T1000 (cell line): ENCODE measurements at regions not wholly inside any gene's neighbourhood (a gene's known extent, or its start where the extent isn't known, plus 50 kb on each side); places are given as distances from the start of the nearest gene placed in this dataset.
"Not testable (repeated sequence)": the region's sequence is repeated elsewhere in the genome, so short reads cannot be mapped to it uniquely, and the experiment has no call there.

Experiments
- DNase-seq: peaks from one replicate; lab custom pipeline; 2025; ENCODE audit warnings: mixed read lengths; lab: John Stamatoyannopoulos, UW

DNA sequence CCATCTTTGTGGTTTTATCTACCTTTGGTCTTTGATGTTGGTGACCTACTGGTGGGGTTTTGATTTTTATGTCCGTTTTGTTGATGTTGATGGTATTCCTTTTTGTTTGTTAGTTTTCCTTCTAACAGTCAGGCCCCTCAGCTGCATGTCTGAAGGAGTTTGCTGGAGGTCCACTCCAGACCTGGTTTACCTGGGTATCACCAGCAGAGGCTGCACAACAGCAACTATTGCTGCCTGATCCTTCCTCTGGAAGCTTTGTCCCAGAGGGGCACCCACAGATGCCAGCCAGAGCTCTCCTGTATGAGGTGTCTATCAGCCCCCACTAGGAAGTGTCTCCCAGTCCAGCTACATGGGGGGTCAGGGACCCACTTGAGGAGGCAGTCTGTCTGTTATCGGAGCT, 199.3 kb upstream of the WDFY3 start:
- no peak for DNase-seq

DNA sequence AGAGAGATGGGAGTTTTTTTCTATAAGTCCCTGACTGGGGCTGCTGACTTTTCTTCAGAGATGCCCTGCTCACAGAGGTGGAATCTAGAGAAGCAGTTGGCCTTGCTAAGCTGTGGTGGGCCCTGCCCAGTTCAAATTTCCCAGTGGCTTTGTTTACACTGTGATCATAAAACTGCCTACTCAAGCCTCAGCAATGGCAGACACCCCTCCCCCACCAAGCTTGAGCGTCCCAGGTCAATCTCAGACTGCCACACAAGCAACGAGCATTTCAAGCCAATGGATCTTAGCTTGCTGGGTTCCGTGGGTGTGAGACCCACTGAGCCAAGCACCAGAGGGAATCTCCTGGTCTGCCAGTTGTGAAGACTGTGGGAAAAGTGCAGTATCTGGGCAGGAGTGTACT, 199.8 kb upstream of the WDFY3 start:
- no peak for DNase-seq

DNA sequence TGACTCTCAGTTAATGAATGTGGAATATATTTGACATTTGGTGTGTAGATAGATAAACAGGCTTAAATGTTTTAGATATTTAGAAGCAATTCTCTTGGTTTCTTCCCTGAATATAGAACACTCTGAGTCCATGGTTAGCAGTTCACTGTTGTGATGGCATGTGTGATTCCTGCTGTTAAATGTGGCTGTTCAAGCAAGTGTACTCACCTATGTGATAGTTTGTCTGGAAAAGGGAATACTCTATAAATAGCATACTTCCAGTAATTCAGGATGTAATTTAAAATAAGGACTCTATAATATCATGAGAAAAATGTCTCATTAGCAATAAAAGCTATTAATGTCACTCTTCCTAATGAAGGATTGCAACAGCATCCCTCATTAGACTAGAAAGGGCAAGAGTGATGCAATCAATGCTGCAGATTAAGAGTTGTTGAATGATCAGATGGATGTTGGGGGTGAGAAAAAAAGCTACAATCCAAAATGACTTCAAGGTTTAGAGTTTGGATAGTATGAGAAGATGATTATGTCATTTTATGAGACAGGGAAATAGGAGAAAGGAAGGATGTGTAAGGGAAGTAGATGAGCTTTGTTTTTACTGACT, 201.8 kb upstream of the WDFY3 start:
- no peak for DNase-seq

DNA sequence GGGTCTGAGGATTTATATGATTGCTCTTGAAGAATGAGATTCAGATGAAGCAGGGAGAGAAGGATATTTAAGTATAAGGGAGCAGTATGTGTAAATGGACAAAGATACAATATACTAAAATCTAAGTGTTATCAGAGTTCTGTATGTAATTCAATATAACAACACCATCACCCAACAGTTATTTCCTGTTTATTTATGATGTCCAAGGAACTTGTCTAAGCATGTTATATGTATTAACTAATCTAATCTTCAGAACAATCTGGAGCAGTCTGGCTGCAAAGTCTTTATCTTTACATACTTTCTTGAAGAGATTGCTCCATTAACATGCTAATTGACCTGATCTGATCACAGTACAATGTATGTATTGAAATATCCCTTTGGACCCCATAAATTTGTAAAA, 203.8 kb upstream of the WDFY3 start:
- no peak for DNase-seq

DNA sequence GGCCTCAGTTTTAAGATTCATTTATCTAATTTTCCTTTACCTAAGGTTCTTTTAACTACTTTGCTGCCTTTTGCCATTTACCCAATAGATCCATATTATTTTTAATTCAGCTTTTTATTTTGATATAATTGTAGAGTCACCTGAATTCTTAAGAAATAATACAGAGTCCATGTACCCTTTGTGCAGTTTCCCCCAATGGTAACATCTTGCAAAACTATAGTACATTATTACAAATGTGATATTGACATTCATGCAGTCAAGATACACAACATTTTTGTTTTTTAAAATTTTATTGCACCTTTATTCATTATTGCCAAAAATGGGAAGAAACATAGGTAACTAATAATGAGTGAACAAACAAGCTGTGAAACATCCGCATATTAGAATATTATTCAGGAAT, 208.7 kb upstream of the WDFY3 start:
- DNase-seq: no peak

DNA sequence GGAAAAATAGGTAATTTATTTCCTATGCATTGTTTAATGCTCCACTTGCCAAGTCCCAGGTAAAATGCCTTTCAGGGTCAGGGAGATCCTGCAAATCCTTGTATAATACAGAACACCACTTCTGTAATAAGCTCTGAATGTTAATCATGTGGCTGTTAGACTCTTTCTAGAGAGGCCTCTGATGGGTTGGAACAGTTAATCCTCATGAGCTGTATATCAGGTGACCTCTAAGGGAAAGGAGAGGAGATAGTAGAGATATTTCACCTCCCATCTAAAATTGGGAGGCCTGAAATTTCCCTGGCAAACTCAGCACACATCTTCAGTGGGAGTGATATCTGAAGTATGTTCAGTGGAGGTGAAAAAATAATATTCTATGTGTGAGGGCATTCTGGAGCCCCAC, 210.6 kb upstream of the WDFY3 start:
- no peak for DNase-seq

DNA sequence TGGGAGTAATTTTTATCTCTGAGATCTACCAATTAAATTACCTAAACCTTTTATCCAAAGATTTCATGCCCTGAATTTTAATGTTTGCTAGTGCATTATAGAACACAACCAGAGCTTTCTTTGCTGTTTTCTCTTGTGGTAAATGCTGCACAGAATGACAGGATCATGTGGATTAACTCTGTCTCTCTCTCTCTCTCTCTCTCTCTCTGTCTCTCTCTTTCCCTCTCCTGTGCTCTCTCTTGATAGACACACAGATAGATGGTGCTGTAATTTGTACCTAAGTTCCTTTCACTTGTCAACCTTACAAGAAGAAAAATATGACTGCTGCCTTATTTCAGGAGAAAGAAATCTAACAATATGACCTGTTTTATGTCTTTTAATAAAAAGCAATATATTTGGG, 211.2 kb upstream of the WDFY3 start:
- no peak for DNase-seq

DNA sequence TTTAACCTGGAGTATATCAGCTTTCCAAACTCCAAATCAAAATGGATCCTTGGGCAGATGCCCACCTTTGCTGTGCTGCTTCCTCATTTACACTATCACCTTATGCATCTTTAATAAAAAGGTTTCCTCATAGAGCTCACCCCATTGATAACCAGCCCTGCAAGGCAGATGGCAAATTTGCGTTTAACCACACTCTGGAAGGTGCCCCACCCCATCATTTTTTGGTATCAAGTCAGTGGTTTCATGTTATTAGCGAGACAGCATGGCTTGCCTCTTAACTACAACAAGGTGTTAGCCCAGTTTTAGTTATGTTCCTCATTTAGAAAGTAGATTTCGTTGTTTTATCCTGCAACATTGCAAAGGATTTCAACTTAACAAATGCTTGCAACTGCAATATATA, 214.0 kb upstream of the WDFY3 start:
- DNase-seq: no peak

DNA sequence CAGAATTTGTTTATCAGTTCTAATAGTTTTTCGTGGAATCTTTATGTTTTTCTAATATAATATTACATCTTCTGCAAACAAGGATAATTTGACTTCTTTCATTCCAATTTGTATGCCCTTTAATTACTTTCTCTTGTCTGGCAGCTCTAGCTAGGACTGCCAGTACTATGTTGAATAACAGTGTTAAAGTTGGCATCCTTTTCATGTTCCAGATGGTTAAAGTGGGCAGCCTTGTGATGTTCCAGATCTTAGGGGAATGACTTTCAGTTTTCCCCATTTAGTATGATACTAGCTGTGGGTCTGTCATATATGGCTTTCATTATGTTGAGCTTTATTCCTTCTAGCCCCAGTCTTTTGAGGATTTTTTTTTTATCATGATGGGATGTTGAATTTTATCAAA, 220.6 kb upstream of the WDFY3 start:
- no peak for DNase-seq

DNA sequence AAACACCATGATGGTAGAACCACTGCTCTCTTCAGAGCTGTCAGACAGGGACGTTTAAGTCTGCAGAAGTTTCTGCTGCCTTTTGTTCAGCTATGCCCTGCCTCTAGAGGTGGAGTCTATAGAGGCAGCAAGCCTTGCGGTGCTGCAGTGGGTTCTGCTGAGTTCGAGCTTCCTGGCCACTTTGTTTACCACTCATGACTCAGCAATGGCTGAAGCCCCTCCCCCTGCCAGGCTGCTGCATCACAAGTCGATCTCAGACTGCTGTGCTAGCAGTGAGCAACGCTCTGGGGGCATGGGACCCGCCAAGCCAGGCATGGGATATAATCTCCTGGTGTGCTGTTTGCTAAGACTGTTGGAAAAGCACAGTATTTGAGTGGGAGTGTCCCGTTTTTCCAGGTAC, 229.5 kb upstream of the WDFY3 start:
- not testable (repeated sequence) for DNase-seq

DNA sequence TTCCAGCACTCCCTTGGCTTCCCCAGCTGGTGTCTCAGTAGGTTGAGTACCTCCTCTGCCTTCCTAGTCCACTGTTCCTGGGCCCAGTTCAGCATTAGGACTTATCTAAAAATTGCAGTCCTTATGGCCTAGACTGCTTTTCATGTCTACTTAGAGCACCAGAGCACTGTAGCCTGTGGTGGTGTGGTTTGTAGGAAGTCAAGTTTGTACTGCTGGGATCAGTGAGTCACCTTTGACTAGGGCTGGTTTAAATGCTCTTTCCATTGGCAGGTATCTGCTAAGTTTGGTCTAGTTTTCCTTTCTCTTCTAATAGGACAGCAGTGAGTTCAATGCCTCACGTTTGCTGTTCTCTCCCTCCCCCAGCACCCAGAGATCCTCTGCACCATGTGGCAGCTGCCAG, 233.6 kb upstream of the WDFY3 start:
- no peak for DNase-seq

DNA sequence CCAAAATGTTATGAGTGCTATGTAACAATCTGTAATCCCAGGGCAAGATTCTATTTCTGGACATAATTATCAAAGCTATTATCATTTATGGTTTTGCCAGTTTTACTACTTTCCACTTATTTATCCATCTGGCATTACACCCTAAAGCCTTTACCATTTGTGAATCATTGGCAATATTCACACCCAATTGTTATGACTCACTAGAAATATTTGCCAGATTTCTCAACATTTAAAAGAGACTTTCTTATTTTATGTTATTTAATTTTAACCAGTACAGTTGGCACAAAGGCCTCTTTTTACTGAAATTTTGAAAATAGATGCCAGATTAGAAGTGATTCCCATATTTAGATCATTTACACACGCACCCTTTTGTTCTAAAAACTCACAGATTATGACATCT, 242.7 kb upstream of the WDFY3 start:
- DNase-seq: no peak

DNA sequence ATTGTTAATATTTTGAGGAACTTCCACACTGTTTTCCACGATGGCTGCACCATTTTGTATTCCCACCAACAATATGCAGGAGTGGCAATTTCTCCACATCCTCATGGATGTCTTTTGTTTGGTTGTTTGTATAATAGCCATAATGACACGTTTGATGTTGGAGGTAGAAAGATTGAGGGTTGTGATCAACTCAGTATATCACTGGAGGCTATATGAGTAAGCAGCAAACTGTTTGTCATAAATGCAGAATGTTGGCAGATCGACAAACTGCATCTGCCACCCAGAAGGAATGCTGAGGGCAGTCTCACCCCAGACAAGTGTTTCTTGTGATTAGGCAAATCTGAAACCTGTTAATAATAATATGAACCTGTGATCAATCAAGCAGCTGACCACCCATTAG, 243.9 kb upstream of the WDFY3 start:
- DNase-seq: no peak

DNA sequence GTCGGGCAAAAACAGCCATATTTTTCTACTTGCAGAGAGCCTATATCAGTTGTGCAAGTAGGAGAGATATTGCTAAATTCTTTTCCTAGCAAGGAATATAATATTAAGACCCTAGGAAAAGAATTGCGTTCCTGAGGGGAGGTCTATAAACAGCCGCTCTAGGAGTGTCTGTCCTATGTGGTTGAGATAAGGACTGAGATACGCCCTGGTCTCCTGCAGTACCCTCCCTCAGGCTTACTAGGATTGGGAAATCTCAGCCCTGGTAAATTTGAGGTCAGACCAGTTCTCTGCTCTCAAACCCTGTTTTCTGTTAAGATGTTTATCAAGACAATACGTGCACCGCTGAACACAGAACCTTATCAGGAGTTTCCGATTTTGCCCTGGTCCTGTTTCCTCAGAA, 250.1 kb upstream of the WDFY3 start:
- DNase-seq: not testable (repeated sequence)

DNA sequence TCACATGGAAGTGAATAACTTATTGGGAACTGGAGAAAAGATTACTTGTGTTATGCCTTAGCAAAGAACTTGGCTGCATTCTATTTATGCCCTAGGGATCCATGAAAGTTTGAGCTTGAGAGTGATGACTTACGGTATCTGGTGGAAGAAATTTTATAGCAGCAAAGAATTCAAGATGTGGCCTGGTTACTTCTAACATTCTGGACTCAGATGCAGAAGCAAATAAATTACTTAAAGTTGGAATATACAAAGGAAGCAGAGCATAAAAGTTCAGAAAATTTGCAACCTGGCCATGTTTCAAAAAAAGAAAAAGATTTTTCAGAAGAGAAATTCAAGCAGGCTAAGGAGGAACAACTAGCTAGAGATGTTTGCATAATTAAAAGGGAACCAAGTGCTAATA, 252.3 kb upstream of the WDFY3 start:
- no peak for DNase-seq

DNA sequence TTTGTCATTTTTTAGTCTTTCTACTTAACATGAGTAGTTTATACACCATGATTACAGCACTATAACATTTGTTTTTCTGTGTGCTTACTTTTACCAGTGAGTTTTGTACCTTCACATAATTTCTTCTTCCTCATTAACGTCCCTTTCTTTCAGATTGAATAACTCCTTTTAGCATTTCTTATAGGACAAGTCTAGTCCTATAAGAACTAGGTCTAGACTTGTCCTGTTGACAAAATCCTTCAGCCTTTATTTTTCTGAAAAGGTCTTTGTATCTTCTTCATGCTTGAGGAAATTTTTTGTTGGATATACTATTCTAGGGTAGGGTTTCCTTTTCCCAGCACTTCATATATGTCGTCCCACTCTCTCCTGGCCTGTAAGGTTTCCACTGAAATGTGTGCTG, 253.3 kb upstream of the ARHGAP24 start:
- DNase-seq: no peak

DNA sequence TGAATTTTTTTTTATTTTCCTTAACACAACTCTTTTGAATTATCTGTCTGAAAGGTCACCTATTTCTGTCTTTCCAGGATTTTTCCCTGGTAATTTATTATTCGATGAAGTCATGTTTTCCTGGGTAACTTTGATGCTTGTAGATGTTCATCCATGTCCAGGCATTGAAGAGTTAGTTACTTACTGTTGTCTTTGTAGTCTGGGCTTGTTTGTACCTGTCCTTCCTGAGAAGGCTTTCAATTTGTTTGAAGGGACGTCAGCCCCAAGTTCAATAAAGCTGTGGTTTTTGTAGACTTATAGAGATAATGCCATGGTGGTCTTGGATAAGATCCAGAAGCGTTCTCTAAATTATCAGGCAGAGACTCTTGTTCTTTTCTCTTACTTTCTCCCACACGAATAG, 252.4 kb upstream of the ARHGAP24 start:
- DNase-seq: no peak

DNA sequence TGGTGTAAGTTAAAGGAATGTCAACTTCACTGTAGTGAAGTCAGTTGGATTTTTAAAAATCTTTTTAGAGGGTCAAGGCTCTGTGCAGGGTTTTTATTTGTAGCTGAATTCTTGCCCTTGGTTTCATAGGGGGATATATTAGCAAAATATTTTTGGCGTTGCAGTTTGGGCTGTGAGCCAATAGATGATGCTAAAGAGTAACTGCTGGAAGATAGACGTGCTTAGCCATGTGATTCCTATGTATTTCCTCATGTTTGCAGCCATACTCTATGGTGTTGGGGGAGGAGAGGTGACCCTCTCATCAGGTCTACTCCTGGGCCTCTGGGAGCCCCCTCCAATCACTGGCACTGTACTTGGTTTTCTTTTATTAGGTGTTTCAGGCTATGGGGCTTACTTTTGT, 246.7 kb upstream of the ARHGAP24 start:
- DNase-seq: no peak

DNA sequence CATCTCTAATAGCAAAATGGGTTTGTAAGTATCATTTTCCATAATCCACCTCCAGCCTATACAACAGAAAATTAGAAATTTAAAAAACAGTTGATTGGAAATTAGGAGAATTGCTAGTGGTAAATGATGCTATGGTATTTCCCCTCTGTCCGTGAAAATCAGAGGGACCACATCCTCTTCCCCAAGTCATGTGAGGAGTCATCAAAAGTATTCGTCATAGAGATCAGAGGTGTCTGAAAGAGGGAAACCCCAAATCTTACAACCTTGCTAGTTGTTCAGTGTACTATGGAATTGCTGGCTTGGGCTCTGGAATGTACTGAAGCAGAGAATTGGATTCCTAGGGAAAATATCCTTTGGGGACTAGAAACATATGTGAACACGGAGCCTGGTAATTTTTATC, 241.4 kb upstream of the ARHGAP24 start:
- no peak for DNase-seq

DNA sequence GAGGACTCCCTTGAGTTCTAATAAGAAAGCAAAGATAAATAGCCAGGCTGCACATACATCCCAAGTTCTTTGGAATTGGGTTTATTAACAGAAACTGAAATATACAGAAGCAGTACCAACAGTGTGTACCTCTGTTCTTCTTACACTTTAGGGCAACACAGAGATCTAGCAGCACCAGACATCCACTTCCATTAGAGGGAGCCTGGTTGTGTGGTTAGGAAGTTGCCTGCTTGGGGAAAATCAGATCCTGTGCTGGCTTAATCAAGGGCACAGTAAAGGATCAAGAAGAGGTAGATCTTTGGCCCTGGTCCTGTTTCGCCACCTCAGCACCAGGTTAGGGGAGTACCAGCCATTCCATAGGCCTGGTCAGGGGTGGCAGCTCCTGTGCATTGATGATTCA, 231.1 kb upstream of the ARHGAP24 start:
- DNase-seq: no peak

DNA sequence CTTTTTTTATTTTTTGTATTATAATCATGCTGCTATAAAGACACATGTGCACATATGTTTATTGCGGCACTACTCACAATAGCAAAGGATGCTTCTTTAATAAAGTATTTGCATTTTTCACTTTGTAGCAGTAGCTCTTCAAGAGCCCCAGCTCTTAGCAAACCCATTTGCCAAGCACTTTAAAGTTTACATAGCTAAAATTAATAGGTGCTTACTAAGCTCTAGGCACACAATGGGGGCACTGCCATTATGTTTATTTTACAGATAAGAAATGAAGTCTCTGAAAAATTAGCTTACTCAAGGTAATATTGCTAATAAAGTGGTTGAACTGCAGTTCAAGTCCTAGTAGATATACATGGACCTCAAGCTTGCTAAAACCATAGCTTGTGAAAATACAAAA, 230.3 kb upstream of the ARHGAP24 start:
- no peak for DNase-seq

DNA sequence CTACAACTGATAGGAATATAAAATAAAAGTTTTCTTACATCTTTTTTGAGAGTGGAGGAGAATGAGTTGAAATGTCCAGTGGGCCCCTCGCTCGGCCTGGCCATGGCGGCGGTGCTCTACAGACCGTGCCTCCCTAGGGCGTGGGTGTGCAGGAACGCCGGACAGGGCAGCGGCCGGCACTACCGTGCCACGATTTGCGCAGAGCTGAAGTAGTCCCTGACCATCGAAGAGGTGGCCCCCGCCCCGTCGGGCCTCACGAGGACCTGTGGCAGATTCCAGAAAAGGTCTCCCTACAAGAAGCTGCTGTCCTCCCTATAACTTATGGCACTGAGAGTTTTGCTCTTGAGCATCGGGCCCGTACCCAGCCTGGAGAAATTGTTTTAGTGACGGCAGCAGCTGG, 228.9 kb upstream of the ARHGAP24 start:
- no peak for DNase-seq

DNA sequence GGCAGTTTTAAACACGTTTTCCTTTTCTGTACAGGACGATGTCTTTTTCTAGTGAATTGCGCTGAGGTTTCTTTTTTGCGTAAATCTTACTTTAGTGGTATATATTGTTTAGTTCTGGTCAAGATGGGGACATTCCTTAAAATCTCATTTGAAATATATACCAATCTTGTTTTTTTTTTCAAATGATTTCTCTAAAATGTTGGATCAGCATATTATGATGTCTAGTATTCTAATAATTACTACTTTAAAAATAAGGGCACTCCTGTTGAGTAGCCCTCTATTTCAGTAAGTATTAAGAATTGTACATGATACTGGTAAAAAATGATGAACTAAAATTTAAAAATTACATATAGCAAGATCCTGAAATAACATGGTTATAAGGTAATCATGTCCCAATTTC, 224.1 kb upstream of the ARHGAP24 start:
- DNase-seq: no peak

DNA sequence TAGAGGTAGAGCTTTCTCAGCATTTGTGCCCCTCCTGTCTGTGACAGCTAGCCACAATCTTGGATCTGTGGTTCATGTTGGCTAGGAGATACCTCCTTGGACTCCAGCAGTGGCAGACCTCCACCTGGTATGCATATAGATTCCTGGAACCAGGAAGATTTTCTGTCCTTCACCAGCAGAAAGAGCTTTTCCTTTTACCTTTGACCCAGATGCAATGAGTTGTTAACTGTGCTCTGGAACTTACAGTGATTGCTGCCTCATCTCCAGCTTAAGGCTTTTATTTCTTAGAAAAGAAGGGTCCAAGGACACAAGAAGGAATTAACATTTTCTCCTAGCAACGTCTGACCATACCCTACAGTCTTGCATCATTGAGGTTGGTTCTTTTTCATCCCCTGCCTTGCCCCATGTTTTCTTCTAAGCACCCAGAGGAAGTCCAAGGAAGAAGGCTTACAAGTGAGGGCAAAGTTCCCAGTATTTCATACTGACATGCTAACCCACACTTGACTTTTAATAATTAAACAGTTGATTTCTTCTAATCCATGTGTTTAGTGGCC, 217.1 kb upstream of the ARHGAP24 start:
- DNase-seq: no peak

DNA sequence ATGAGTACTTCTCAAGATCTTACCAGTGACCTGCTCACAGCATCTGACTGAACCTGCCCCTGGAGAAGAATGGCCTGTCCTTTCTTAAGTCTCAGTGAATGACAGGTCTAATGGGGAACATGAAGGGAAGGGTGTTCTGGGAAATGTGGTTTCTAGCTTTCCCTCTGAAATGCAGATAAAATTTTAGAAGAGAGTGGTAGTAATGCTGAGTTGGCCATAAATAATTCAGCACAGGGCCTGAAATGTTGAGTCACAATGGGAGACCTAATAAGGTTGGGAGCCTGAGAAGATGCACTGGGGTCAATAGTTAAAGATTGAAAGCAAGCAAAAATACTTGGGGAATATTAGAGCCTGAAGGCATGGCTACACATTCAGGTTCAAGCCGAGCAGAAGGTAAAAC, 214.9 kb upstream of the ARHGAP24 start:
- DNase-seq: no peak
